Breast epithelium (tissue), 4 donors: ENCODE measurements at regions not wholly inside any gene's neighbourhood (a gene's known extent, or its start where the extent isn't known, plus 50 kb on each side); places are given as distances from the start of the nearest gene placed in this dataset.

Experiments used
- DNase-seq, 2 donors: peaks; one replicate each; pipeline ENCODE4 v3.0.0-alpha.2; 2019; ENCODE audit warnings: low spot score in 2 of 2
- H3K27ac ChIP-seq, 2 donors: fragments of 200-600 bp; sonication (generic) in 1 of 2; one replicate each; pipeline ENCODE4 v1.5.1; 2016 to 2019; ENCODE audit warnings: mild to moderate bottlenecking in 1 of 2
- H3K27me3 ChIP-seq, 2 donors: fragments of 200-600 bp; sonication (generic) in 1 of 2; one replicate each; pipeline versions ENCODE4 v1.5.1 to v1.6.0; 2017 to 2019; ENCODE audit warnings: control low read depth in 1 of 2, mild to moderate bottlenecking in 1 of 2
- H3K36me3 ChIP-seq: fragments of 200-600 bp; one replicate; pipeline ENCODE4 v1.5.1; 2019
- H3K4me1 ChIP-seq, 2 donors: fragments of 200-600 bp; sonication (generic); one replicate each; pipeline ENCODE4 v1.5.1; 2016 to 2019; ENCODE audit warnings: control low read depth in 1 of 2
- H3K4me3 ChIP-seq, 3 donors: fragments of 200-600 bp; sonication (generic); 1 replicate in 2 of 3; 2 replicates in 1 of 3; pipeline ENCODE4 v1.5.1; 2016 to 2019; ENCODE audit warnings: mild to moderate bottlenecking in 3 of 3, moderate library complexity in 2 of 3
- H3K9me3 ChIP-seq, 2 donors: fragments of 200-600 bp; sonication (generic) in 1 of 2; one replicate each; pipeline ENCODE4 v1.5.1; 2016 to 2019; ENCODE audit warnings: control low read depth in 1 of 2
- CTCF ChIP-seq, 3 donors: fragments of 450-650 bp; IDR thresholded peaks; one replicate each; pipeline ENCODE4 v1.5.1; 2016 to 2017; ENCODE audit warnings: antibody characterized with exemption in 3 of 3, mild to moderate bottlenecking in 3 of 3, moderate library complexity in 3 of 3
- POLR2A ChIP-seq: fragments of 450-650 bp; IDR thresholded peaks from one replicate; pipeline ENCODE4 v1.6.1; 2016; ENCODE audit warnings: antibody characterized with exemption, mild to moderate bottlenecking, moderate library complexity
- POLR2AphosphoS5 ChIP-seq, 3 donors: sonication (generic); formaldehyde crosslinking; IDR thresholded peaks; one replicate each; pipeline ENCODE4 v1.6.1; 2017; ENCODE audit warnings: antibody characterized with exemption in 3 of 3
- intact Hi-C: fragments of 100-400 bp; cut with DNase I; formaldehyde crosslinking; loops from one replicate; pipeline ENCODE4 v1.15.1; 2023; ENCODE audit warnings: low total_unique reads

GRCh38 chr12:25327321-25327720, 76.6 kb upstream of the KRAS start:
- Histone ChIP-seq H3K9me3 (no peaks in the 10 kb centered on the region), H3K4me1 (no peaks in the 10 kb centered on the region), H3K4me3 (no peak overlapping the region), H3K27me3 (no peaks in the 10 kb centered on the region), H3K36me3 (no peaks in the 10 kb centered on the region), H3K27ac (no peak overlapping the region)
- intact Hi-C loops: no loop called here
- no peak for DNase-seq
- TF ChIP-seq POLR2A (no peak), CTCF (IDR thresholded peaks at IDR 0.05) (no peak), POLR2AphosphoS5 (IDR thresholded peaks at IDR 0.05) (no peak)

GRCh38 chr12:25326326-25326725, 75.6 kb upstream of the KRAS start:
- Histone ChIP-seq H3K27ac (no peak overlapping the region), H3K27me3 (no peaks in the 10 kb centered on the region), H3K36me3 (no peaks in the 10 kb centered on the region), H3K9me3 (no peaks in the 10 kb centered on the region), H3K4me1 (no peaks in the 10 kb centered on the region), H3K4me3 (no peak overlapping the region)
- TF ChIP-seq POLR2A (no peak), CTCF (IDR thresholded peaks at IDR 0.05) (no peak), POLR2AphosphoS5 (IDR thresholded peaks at IDR 0.05) (no peak)
- intact Hi-C loops: no loop called here
- no peak for DNase-seq

GRCh38 chr12:25324861-25325260, 74.1 kb upstream of the KRAS start:
- Histone ChIP-seq H3K4me3 (no peak overlapping the region), H3K36me3 (no peaks in the 10 kb centered on the region), H3K27ac (no peak overlapping the region), H3K9me3 (no peaks in the 10 kb centered on the region), H3K27me3 (no peaks in the 10 kb centered on the region), H3K4me1 (no peaks in the 10 kb centered on the region)
- DNase-seq: no peak
- intact Hi-C loops: no loop called here
- TF ChIP-seq POLR2AphosphoS5 (IDR thresholded peaks at IDR 0.05) (no peak), POLR2A (no peak), CTCF (IDR thresholded peaks at IDR 0.05) (no peak)

GRCh38 chr12:25323581-25323982, 72.9 kb upstream of the KRAS start:
- intact Hi-C loops: no loop called here
- Histone ChIP-seq H3K36me3 (no peaks in the 10 kb centered on the region), H3K4me1 (no peaks in the 10 kb centered on the region), H3K27ac (no peak overlapping the region), H3K27me3 (no peaks in the 10 kb centered on the region), H3K9me3 (no peaks in the 10 kb centered on the region), H3K4me3 (no peak overlapping the region)
- DNase-seq: no peak
- TF ChIP-seq POLR2AphosphoS5 (IDR thresholded peaks at IDR 0.05) (no peak), POLR2A (no peak), CTCF (IDR thresholded peaks at IDR 0.05) (no peak)

- H3K27ac ChIP-seq: no peak overlapping the region
- DNase-seq: no peak
- intact Hi-C loops: no loop called here
- H3K4me3 ChIP-seq: no peak overlapping the region
- H3K9me3 ChIP-seq: no peaks in the 10 kb centered on the region
- H3K4me1 ChIP-seq: no peaks in the 10 kb centered on the region
- TF ChIP-seq POLR2AphosphoS5 (IDR thresholded peaks at IDR 0.05) (no peak), POLR2A (no peak), CTCF (IDR thresholded peaks at IDR 0.05) (no peak)
- no peaks in the 10 kb centered on the region for H3K27me3 ChIP-seq
- no peaks in the 10 kb centered on the region for H3K36me3 ChIP-seq
Measured at GRCh38 chr12:25322918-25323531, 72.3 kb upstream of the KRAS start.
